ENCODE measurements at regions not wholly inside any gene's neighbourhood (a gene's known extent, or its start where the extent isn't known, plus 50 kb on each side); places are given as distances from the start of the nearest gene placed in this dataset.

GRCh38 chr2:43100883-43101662, 125.3 kb downstream of the ZFP36L2 start:
- peak; percentile 90 for DNase-seq (ENCODE audit: low spot score)
- peak; percentile 78 for ATAC-seq
- intact Hi-C loops (cut with DNase I): loop anchor here (10.0 kb wide), 1 partner anchor 76 kb away; no protein-coding TSS in a partner anchor

GRCh38 chr2:43100362-43100882, 126.0 kb downstream of the ZFP36L2 start:
- intact Hi-C loops (cut with DNase I): loop anchor here (10.0 kb wide), 1 partner anchor 76 kb away; no protein-coding TSS in a partner anchor
- no peak for ATAC-seq
- no peak for DNase-seq (ENCODE audit: low spot score)

DNA sequence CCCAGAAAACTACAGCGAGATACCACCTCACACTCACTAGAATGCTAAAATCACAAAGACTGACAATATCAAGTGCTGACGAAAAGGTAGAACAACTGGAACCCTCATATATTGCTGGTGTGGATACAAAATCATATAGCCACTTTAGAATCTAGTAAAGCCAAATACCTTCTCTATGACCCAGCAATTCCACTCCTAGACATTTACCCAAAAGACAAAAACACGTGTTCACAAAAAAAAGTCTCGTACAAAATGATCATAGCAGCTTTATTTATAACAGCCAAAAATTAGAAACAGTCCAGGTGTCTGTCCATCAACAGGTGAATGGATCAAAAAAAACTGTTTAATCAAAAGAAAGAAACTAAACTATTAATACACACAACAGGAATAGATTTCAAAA, 126.6 kb downstream of the ZFP36L2 start:
- ATAC-seq: no peak
- no peak for DNase-seq (ENCODE audit: low spot score)
- intact Hi-C loops (cut with DNase I): loop anchor here (10.0 kb wide), 1 partner anchor 75 kb away; no protein-coding TSS in a partner anchor

GRCh38 chr2:43098539-43098938, 127.9 kb downstream of the ZFP36L2 start:
- DNase-seq (ENCODE audit: low spot score) (no peak), ATAC-seq (no peak)
- intact Hi-C loops (cut with DNase I): no loop called here

DNA sequence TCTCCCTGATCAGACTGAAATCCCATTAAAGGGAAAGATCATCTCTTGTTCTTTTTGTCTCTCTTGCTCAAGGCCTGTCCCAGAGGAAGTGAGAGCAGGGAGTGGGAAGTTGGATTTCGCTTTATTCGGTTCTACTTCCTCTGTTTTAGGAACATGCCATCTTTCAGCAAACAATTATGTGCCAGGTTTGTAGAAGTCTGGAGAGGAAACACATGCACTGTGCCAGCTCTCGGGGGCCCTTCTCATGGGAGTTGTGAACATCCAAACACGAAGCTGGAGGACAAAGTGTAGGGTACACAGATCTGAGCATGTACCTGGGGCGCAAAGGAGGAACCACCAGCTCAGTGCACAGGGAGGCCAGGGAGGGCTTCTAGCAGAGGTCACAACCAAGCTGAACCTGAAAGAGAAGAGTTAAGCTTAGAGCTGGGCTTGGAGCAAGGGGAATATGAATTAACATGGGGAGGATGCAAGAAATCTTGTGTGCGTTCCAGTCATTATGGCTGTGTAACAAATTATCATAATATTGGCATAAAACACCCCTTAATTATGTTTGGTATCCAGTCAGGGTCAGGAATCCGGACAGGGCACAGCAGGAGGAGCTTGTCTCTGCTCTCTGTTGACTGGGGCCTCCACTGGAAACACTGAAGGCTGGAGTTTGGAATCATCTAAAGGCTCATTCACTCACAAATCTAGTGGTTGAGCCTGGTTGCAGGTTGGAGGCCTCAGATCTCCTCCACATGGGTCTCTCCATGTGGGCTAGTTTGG, 128.6 kb downstream of the ZFP36L2 start:
- intact Hi-C loops (cut with DNase I): no loop called here
- ATAC-seq (no peak), DNase-seq (ENCODE audit: low spot score) (no peak)

DNA sequence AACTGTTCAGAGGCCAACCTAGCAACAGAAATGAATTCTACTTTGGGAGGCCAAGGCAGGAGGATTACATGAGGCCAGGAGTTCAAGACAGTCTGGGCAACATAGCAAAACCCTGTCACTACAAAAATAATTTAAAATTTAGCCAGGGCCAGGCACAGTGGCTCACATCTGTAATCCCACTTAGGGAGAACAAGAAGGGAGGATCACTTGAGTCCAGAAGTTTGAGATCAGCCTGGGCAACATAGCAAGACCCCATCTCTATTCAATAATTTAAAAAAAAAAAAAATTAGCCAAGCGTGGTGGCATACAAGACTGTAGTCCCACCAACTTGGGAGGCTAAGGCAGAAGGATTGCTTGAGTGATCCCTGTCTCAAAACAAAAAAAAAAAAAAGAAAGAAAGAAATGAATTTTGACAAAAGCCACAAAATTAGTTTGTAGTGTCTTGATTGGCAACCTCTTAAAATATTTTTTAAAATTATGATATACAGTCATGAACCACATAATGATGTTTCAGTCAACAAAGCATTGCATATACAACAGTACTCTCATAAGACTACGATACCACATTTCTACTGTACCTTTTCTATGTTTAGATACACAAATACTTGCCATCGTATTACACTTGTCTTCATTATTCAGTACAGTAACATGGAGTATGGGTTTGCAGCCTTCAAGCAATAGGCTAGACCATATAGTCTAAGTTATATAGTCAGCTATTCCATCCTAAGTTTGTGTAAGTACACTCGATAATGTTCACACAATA, 130.7 kb downstream of the ZFP36L2 start:
- intact Hi-C loops (cut with DNase I): no loop called here
- ATAC-seq: no peak
- no peak for DNase-seq (ENCODE audit: low spot score)

DNA sequence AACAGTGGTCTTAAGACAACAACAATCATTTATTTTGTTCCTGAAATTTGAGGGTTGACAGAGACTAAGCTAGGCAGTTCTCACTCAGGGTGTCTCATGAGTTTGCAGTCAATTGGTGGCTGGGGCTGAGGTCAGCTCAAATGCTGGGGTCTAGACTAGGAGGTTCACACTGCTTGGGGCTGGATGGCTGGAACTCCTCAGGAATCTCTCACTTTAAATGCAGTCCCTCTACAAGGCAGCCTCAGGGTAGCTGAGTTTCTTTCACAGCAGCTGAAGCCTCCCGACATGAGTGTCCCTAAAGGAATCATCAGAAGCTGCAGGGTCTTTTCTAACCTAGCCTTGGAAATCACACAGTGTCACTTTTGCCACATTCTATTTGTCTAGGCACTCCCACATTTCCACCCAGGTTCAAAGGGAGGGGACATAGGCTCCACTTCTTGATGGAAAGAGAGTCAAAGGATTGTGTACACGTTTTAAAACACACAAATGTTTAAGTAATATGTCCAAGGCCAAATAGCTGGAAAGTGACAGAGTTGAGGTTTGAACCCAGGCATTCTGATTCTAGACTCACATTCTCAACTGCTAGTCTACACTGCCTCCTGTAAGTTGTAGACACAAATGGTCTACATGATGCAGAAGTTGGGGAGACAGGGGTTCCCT, 133.8 kb downstream of the ZFP36L2 start:
- intact Hi-C loops (cut with DNase I): no loop called here
- ATAC-seq (no peak), DNase-seq (ENCODE audit: low spot score) (no peak)

DNA sequence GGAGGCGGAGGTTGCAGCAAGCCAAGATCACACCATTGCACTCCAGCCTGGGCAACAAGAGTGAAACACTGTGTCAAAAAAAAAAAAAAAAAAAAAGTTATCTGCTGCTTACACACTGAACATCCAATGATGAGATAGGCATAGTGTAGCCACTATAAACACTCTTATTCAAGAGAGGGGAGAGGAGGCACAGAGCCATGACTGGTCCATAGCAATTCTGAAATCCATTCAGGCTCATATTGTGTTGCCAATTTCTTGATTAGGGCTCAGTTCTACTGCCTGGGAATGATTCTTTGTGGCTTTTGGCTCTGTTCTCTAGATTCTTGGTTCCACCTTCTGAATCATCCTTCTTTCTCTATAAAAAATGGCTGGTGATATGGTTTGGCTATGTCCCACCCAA, 136.1 kb downstream of the ZFP36L2 start:
- intact Hi-C loops (cut with DNase I): no loop called here
- ATAC-seq (no peak), DNase-seq (ENCODE audit: low spot score) (no peak)

DNA sequence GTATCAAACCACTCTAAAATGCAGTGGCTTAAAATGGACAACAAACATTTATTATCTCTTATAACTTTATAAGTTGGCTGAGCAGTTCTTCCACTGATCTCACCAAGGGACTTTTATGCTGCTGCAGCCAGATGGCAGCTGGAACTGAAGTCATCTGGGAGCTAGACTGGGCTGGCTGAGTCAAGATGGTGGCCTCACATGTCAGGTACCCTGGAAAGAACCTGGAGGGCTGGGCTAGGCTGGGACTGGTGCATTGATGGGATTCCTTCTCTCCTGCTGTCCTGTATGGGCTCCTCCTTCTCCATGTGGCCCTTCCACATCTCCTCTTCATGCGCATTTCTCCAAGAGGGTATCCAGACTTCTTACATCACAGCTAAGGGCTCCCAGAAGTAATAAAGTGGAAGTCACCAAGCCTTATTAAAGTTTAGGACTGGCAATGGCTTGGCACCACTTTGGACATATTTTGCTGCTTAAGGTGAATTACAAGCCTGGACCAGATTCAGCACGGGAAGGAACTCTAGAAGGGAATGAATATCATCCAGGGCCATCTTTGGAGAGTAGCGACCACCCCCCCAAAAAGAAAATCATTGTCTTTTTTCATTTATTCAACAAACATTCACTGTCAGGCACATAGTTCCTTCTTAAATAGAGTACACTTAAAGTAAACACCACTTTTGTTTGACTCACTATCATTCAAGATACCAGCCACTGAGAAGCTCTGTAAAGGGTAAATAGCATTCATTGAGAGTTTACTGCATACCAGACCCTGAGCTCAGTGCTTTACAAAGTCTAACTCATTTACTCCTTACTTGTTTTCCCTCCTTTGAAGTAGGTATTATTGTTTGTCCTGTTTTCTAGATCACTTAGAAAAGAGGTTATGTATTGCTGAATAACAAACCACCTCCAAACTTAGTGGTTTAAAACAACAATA, 138.0 kb downstream of the ZFP36L2 start:
- no peak for ATAC-seq
- intact Hi-C loops (cut with DNase I): no loop called here
- no peak for DNase-seq (ENCODE audit: low spot score)

GRCh38 chr2:43087413-43087812, 139.0 kb downstream of the ZFP36L2 start:
- intact Hi-C loops (cut with DNase I): no loop called here
- DNase-seq (ENCODE audit: low spot score): no peak
- no peak for ATAC-seq

GRCh38 chr2:43086451-43087221, 139.8 kb downstream of the ZFP36L2 start:
- no peak for DNase-seq (ENCODE audit: low spot score)
- peak; percentile 89 for ATAC-seq
- intact Hi-C loops (cut with DNase I): no loop called here

GRCh38 chr2:43085929-43086328, 140.5 kb downstream of the ZFP36L2 start:
- no peak for DNase-seq (ENCODE audit: low spot score)
- intact Hi-C loops (cut with DNase I): no loop called here
- ATAC-seq: peak; percentile 21

DNA sequence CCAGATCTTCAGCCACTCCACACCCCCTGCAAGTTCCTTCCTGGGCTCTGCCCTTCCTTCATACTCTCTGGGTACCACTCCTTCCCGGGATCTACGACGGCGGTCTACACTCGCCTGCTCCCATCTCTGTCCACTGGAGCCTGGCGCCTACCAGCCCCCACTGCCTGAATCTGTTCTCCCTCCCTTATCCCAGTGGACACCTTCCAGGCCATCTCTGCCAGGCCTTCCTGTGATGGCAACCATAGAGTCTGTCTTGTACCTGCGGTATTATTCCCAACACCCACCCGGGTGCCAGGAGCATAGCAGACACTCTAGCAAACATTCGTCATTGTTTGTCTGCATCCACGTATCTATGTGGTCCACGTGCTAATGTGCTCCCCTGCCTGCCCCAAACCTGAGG, 140.9 kb downstream of the ZFP36L2 start:
- ATAC-seq: no peak
- intact Hi-C loops (cut with DNase I): no loop called here
- no peak for DNase-seq (ENCODE audit: low spot score)

- intact Hi-C loops (cut with DNase I): no loop called here
- no peak for DNase-seq (ENCODE audit: low spot score)
- ATAC-seq: no peak
Observed at GRCh38 chr2:43084699-43085091, 141.7 kb downstream of the ZFP36L2 start.

- peak; percentile 13 for ATAC-seq
- DNase-seq (ENCODE audit: low spot score): no peak
- intact Hi-C loops (cut with DNase I): no loop called here
Observed at GRCh38 chr2:43083710-43084698, 142.4 kb downstream of the ZFP36L2 start.
